AG10803 (cell line): ENCODE measurements at regions not wholly inside any gene's neighbourhood (a gene's known extent, or its start where the extent isn't known, plus 50 kb on each side); places are given as distances from the start of the nearest gene placed in this dataset.
"Not testable (repeated sequence)": the region's sequence is repeated elsewhere in the genome, so short reads cannot be mapped to it uniquely, and the experiment has no call there.

Experiments
- DNase-seq: peaks from one replicate; pipeline ENCODE4 v3.0.0; 2010; ENCODE audit warnings: low read depth
- H3K4me3 ChIP-seq: 2 replicates; pipeline ENCODE4 v1.5.1; 2011; ENCODE audit warnings: mild to moderate bottlenecking, low read length, control low read depth
- CTCF ChIP-seq: conservative IDR thresholded peaks from 2 replicates; pipeline ENCODE4 v1.5.1; 2011; ENCODE audit warnings: mild to moderate bottlenecking, low read length, control low read depth, inconsistent platforms

DNA sequence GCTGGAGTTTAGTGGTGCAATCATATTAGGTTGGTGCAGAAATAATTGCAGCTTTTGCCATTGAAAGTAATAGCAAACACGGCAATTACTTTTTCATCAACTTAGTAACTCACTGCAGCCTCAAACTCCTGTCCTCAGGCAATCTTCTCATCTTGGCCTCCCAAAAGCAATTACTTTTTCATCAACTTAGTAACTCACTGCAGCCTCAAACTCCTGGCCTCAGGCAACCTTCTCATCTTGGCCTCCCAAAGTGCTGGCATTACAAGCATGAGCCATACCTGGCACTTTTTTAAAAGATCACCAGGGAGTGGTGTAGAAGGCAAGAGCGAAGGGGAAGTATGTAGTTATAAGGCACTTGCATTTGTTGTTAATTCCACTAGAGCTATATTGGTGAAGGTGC is 491.1 kb upstream of the ADGRL3 start:
- no peak for TF ChIP-seq CTCF
- no peak for DNase-seq
- no peak overlapping the region for H3K4me3 ChIP-seq

- no peak for DNase-seq
- TF ChIP-seq CTCF: no peak
- no peak overlapping the region for H3K4me3 ChIP-seq
Observed at GRCh38 chr4:60718874-60719273, 481.3 kb upstream of the ADGRL3 start.

- DNase-seq: no peak
- TF ChIP-seq CTCF: no peak
- H3K4me3 ChIP-seq: no peak overlapping the region
Observed at GRCh38 chr4:60721685-60722084, 478.4 kb upstream of the ADGRL3 start.

DNA sequence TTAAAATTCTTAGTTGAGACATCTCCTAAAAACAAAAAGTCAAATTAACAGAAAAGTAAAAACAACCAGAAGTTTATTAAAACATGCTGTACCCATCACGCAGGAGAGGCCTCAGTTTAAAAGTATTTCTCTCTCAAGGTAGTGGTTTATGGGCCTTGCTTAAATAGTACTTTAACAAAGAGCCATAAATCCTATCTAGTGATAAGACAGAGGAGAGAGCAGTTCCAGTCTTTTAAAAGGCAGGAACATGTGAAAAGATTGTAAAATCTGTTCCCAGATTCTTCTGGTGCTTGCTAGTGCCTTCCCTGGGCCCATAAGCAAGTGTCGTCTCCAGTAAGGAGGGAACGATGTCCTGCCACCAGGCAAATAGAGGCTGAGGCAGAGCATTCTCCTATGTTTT is 476.3 kb upstream of the ADGRL3 start:
- TF ChIP-seq CTCF: no peak
- no peak overlapping the region for H3K4me3 ChIP-seq
- no peak for DNase-seq

- peak; percentile 81 for DNase-seq
- no peak overlapping the region for H3K4me3 ChIP-seq
- no peak for TF ChIP-seq CTCF
Observed at GRCh38 chr4:60724623-60725022, 475.5 kb upstream of the ADGRL3 start.

- no peak for TF ChIP-seq CTCF
- DNase-seq: no peak
- H3K4me3 ChIP-seq: no peak overlapping the region
Observed at GRCh38 chr4:60726779-60727178, 473.3 kb upstream of the ADGRL3 start.

- no peak for DNase-seq
- TF ChIP-seq CTCF: no peak
- H3K4me3 ChIP-seq: no peak overlapping the region
Observed at GRCh38 chr4:60729194-60729593, 470.9 kb upstream of the ADGRL3 start.

GRCh38 chr4:60729764-60730163 is 470.4 kb upstream of the ADGRL3 start:
- H3K4me3 ChIP-seq, DNase-seq: not testable (repeated sequence)
